HEK293 (cell line): ENCODE measurements at regions not wholly inside any gene's neighbourhood (a gene's known extent, or its start where the extent isn't known, plus 50 kb on each side); places are given as distances from the start of the nearest gene placed in this dataset.

Experiments
- CTCF ChIA-PET: fragments of 350-600 bp; formaldehyde crosslinking; extraction: SDS; loops from one replicate; lab custom pipeline; 2021; ENCODE audit warnings: antibody characterized with exemption; lab: Yijun Ruan, JAX
- POLR2A ChIA-PET: fragments of 300-600 bp; formaldehyde crosslinking; extraction: SDS; loops from one replicate; lab custom pipeline; 2020; ENCODE audit warnings: antibody characterized with exemption, inconsistent platforms; lab: Yijun Ruan, JAX
- H3K27ac ChIP-seq: fragments of 200-500 bp; sonication (Bioruptor generic); 2 replicates; pipeline ENCODE4 v1.5.1; 2014; ENCODE audit warnings: low read depth, low read length, control low read depth, inconsistent platforms; ENCODE audit errors: extremely low read depth
- H3K36me3 ChIP-seq, 2 experiments: fragments of 200-500 bp in 1 of 2; sonication (Bioruptor generic) in 1 of 2; 1 replicate in 1 of 2; 2 replicates in 1 of 2; pipeline ENCODE4 v1.5.1; 2014 to 2017; ENCODE audit warnings: inconsistent platforms in 2 of 2, low read length in 2 of 2; ENCODE audit not compliant: control insufficient read depth in 2 of 2, insufficient read depth in 1 of 2
- H3K4me1 ChIP-seq: fragments of 200-500 bp; sonication (Bioruptor generic); 2 replicates; pipeline ENCODE4 v1.5.1; 2014; ENCODE audit warnings: mild to moderate bottlenecking, low read length, inconsistent platforms; ENCODE audit not compliant: control insufficient read depth, insufficient read depth
- H3K4me3 ChIP-seq: 2 replicates; pipeline ENCODE4 v1.5.1; 2011; ENCODE audit warnings: low read depth, mild to moderate bottlenecking, control low read depth, low read length, moderate library complexity
- H3K9me3 ChIP-seq: fragments of 200-500 bp; sonication (Bioruptor generic); 2 replicates; pipeline ENCODE4 v1.5.1; 2014; ENCODE audit warnings: low read depth, low read length, inconsistent platforms; ENCODE audit not compliant: control insufficient read depth, insufficient read depth
- EGR2 ChIP-seq: fragments of 450-650 bp; formaldehyde crosslinking; IDR thresholded peaks from 2 replicates; pipeline ENCODE4 v1.5.1; 2016; ENCODE audit warnings: low read depth, missing biosample characterization, missing genetic modification characterization
- TRIM28 ChIP-seq: IDR thresholded peaks from 2 replicates; pipeline ENCODE4 v1.6.1; 2011; ENCODE audit warnings: low read length, control low read depth, borderline replicate concordance
- TSHZ1 ChIP-seq: fragments of 450-650 bp; formaldehyde crosslinking; IDR thresholded peaks from 2 replicates; pipeline ENCODE4 v1.5.1; 2016; ENCODE audit warnings: missing biosample characterization, missing genetic modification characterization, borderline replicate concordance
- ZFHX2 ChIP-seq: fragments of 450-650 bp; formaldehyde crosslinking; conservative IDR thresholded peaks from 2 replicates; pipeline ENCODE4 v1.5.1; 2016; ENCODE audit warnings: missing biosample characterization, missing genetic modification characterization
- ZIC2 ChIP-seq: fragments of 450-650 bp; formaldehyde crosslinking; IDR thresholded peaks from 2 replicates; pipeline ENCODE4 v1.5.1; 2016; ENCODE audit warnings: missing biosample characterization, missing genetic modification characterization
- ZNF138 ChIP-seq: fragments of 450-650 bp; formaldehyde crosslinking; IDR thresholded peaks from 2 replicates; pipeline ENCODE4 v1.5.1; 2016; ENCODE audit warnings: missing biosample characterization, missing genetic modification characterization, borderline replicate concordance
- ZNF239 ChIP-seq: fragments of 450-650 bp; formaldehyde crosslinking; IDR thresholded peaks from 2 replicates; pipeline ENCODE4 v1.5.1; 2016; ENCODE audit warnings: missing biosample characterization, missing genetic modification characterization
- ZNF335 ChIP-seq: fragments of 450-650 bp; formaldehyde crosslinking; conservative IDR thresholded peaks from 2 replicates; pipeline ENCODE4 v1.5.1; 2016; ENCODE audit warnings: missing biosample characterization, missing genetic modification characterization
- ZNF391 ChIP-seq: fragments of 450-650 bp; formaldehyde crosslinking; IDR thresholded peaks from 2 replicates; pipeline ENCODE4 v1.5.1; 2016; ENCODE audit warnings: low read depth, missing biosample characterization, missing genetic modification characterization, borderline replicate concordance
- ZNF426 ChIP-seq: fragments of 450-650 bp; formaldehyde crosslinking; IDR thresholded peaks from 2 replicates; pipeline ENCODE4 v1.5.1; 2017; ENCODE audit warnings: missing biosample characterization, missing genetic modification characterization, mild to moderate bottlenecking, inconsistent platforms, moderate library complexity
- ZNF501 ChIP-seq: fragments of 450-650 bp; formaldehyde crosslinking; IDR thresholded peaks from 2 replicates; pipeline ENCODE4 v1.5.1; 2016; ENCODE audit warnings: missing biosample characterization, missing genetic modification characterization
- ZNF518A ChIP-seq: fragments of 450-650 bp; formaldehyde crosslinking; conservative IDR thresholded peaks from 2 replicates; pipeline ENCODE4 v1.5.1; 2016; ENCODE audit warnings: low read depth, missing biosample characterization, missing genetic modification characterization
- ZNF600 ChIP-seq: fragments of 450-650 bp; formaldehyde crosslinking; IDR thresholded peaks from 2 replicates; pipeline ENCODE4 v1.5.1; 2016; ENCODE audit warnings: missing biosample characterization, missing genetic modification characterization
- ZNF621 ChIP-seq: fragments of 450-650 bp; formaldehyde crosslinking; IDR thresholded peaks from 2 replicates; pipeline ENCODE4 v1.5.1; 2017; ENCODE audit warnings: missing biosample characterization, missing genetic modification characterization
- ZNF645 ChIP-seq: fragments of 450-650 bp; formaldehyde crosslinking; IDR thresholded peaks from 2 replicates; pipeline ENCODE4; 2016; ENCODE audit warnings: missing biosample characterization, missing genetic modification characterization
- ZNF664 ChIP-seq: fragments of 450-650 bp; formaldehyde crosslinking; IDR thresholded peaks from 2 replicates; pipeline ENCODE4 v1.5.1; 2016; ENCODE audit warnings: missing biosample characterization, missing genetic modification characterization
- TF ChIP-seq, protein P1 (sequence below): fragments of 450-650 bp; formaldehyde crosslinking; IDR thresholded peaks from 2 replicates; pipeline ENCODE4 v1.5.1; 2016; ENCODE audit warnings: missing biosample characterization, missing genetic modification characterization

GRCh38 chr17:72390675-72391508 lies 270.1 kb downstream of the SOX9 start:
- ChIA-PET POLR2A (interaction anchor here (2.1 kb wide), 1 partner anchor 270 kb away, joined by 5 read pairs; the partner anchor contains the start of gene SOX9), CTCF (interaction anchor here (1.5 kb wide), 1 partner anchor 10 kb away, joined by 3 read pairs; no protein-coding TSS in a partner anchor)
- no peak overlapping the region for H3K27ac ChIP-seq
- H3K4me3 ChIP-seq, result no peak overlapping the region
- no peaks in the 10 kb centered on the region for H3K36me3 ChIP-seq
- H3K9me3 ChIP-seq, result no peaks in the 10 kb centered on the region
- H3K4me1 ChIP-seq, result peaks cover 16% of the 10 kb centered on the region
- TF ChIP-seq ZNF391 (no peak), ZFHX2 (peak; percentile 30), ZIC2 (tag by site-specific recombination) (peak; percentile 33; the same call in 1 of the 2 replicates), EGR2 (tag by site-specific recombination) (peak; percentile 52; the same call in 1 of the 2 replicates)

DNA sequence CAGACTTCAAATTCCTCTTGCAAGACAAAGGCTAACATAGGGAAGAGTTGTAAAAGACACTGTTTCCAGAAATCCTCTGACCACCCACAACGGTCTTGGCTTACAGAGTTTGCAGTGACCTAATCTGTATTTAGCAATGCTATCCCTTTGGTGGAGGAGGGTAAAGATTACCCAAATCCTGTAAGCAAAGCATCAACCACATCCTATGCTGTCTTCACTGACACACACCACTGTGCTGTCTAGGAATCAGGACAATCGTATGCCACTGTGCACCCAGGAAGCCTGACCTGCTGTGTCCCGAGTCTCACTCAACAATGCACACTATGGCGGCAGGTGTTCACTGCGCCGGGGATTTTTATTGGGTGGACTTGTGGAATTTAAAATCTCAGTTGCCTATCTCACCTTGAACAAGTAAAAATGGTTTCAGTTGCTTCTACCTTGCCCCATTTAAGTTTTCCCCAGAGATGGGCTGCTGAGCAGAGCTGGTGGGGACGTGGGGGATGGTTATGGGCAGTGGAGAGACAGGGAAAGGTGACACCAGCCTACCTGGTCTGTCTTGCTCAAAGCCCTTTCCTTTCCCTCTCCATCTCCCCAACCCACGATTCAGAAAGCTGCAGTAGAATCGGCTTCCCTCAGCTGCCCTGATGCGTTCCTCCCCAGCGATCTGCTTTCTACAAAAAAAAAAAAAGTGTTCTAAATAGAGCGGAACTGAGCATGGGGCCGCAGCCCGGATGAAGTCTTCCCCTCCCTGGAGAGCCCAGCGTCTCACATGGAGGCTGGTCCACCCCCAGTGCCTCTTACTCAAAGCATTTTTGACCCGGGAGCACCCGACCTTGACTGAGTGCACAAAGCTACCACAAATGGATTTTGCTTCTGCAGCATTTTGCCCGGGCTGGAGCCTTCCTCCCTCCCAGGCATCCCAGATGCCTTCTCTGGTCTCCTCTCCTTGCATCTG lies 271.5 kb downstream of the SOX9 start:
- Histone ChIP-seq H3K4me3 (no peak overlapping the region), H3K27ac (no peak overlapping the region), H3K4me1 (peaks cover 8% of the 10 kb centered on the region), H3K36me3 (no peaks in the 10 kb centered on the region), H3K9me3 (no peaks in the 10 kb centered on the region)
- POLR2A ChIA-PET, result interaction anchor here (2.1 kb wide), 1 partner anchor 272 kb away, joined by 5 read pairs; the partner anchor contains the start of gene SOX9
- CTCF ChIA-PET, result interaction anchor here (1.5 kb wide), 1 partner anchor 8 kb away, joined by 3 read pairs; no protein-coding TSS in a partner anchor
- TF ChIP-seq ZNF335 (tag by site-specific recombination) (no peak), ZNF600 (tag by site-specific recombination) (no peak), TSHZ1 (tag by site-specific recombination) (no peak), ZNF518A (tag by site-specific recombination) (no peak), ZNF645 (tag by site-specific recombination) (no peak), ZNF501 (tag by site-specific recombination) (no peak), ZNF621 (no peak), ZNF426 (tag by site-specific recombination) (no peak), ZNF239 (tag by site-specific recombination) (no peak), TRIM28 (no peak), ZNF664 (tag by site-specific recombination) (no peak), ZNF138 (tag by site-specific recombination) (no peak)
- TF ChIP-seq, protein P1, sequence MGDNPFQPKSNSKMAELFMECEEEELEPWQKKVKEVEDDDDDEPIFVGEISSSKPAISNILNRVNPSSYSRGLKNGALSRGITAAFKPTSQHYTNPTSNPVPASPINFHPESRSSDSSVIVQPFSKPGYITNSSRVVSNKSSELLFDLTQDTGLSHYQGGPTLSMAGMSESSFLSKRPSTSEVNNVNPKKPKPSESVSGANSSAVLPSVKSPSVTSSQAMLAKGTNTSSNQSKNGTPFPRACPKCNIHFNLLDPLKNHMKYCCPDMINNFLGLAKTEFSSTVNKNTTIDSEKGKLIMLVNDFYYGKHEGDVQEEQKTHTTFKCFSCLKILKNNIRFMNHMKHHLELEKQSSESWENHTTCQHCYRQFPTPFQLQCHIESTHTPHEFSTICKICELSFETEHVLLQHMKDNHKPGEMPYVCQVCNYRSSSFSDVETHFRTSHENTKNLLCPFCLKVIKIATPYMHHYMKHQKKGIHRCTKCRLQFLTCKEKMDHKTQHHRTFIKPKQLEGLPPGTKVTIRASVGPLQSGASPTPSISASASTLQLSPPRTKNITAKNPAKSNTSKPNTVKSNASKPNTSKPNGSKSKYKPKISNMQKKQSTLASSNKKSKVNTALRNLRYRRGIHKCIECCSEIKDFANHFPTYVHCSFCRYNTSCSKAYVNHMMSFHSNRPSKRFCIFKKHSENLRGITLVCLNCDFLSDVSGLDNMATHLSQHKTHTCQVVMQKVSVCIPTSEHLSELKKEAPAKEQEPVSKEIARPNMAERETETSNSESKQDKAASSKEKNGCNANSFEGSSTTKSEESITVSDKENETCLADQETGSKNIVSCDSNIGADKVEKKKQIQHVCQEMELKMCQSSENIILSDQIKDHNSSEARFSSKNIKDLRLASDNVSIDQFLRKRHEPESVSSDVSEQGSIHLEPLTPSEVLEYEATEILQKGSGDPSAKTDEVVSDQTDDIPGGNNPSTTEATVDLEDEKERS, result no peak
